Liver (tissue), 8 donors: ENCODE measurements at regions not wholly inside any gene's neighbourhood (a gene's known extent, or its start where the extent isn't known, plus 50 kb on each side); places are given as distances from the start of the nearest gene placed in this dataset.

Experiments
- DNase-seq: peaks from one replicate; pipeline ENCODE4 v3.0.0-alpha.2; 2017; ENCODE audit warnings: low spot score
- H3K27ac ChIP-seq, 2 donors: one replicate each; pipeline ENCODE4 v1.7.0; 2013; ENCODE audit warnings: inconsistent platforms in 2 of 2, low read length in 2 of 2, control low read depth in 1 of 2, low read depth in 1 of 2, mild to moderate bottlenecking in 1 of 2
- H3K27me3 ChIP-seq, 4 donors: one replicate each; pipeline versions ENCODE4 v1.6.1 to v1.7.0; 2013; ENCODE audit warnings: low read length in 3 of 4, inconsistent platforms in 1 of 4, mild to moderate bottlenecking in 1 of 4, moderate library complexity in 1 of 4; ENCODE audit not compliant: control insufficient read depth in 4 of 4, insufficient read depth in 4 of 4
- H3K36me3 ChIP-seq, 4 donors: one replicate each; pipeline versions ENCODE4 v1.6.1 to v1.7.0; 2013; ENCODE audit warnings: low read length in 3 of 4, mild to moderate bottlenecking in 3 of 4, low read depth in 1 of 4, moderate library complexity in 1 of 4; ENCODE audit not compliant: control insufficient read depth in 4 of 4, insufficient read depth in 3 of 4
- H3K4me1 ChIP-seq, 4 donors: one replicate each; pipeline versions ENCODE4 v1.6.1 to v1.7.0; 2013; ENCODE audit warnings: low read length in 3 of 4, mild to moderate bottlenecking in 3 of 4, moderate library complexity in 1 of 4; ENCODE audit not compliant: control insufficient read depth in 4 of 4, insufficient read depth in 4 of 4
- H3K4me3 ChIP-seq, 3 donors: one replicate each; pipeline versions ENCODE4 v1.6.1 to v1.7.0; 2013; ENCODE audit warnings: low read length in 3 of 3, control low read depth in 1 of 3, low read depth in 1 of 3, mild to moderate bottlenecking in 1 of 3
- H3K9ac ChIP-seq, 2 donors: one replicate each; pipeline ENCODE4 v1.7.0; 2013; ENCODE audit warnings: low read length in 2 of 2, mild to moderate bottlenecking in 2 of 2, moderate library complexity in 2 of 2, control low read depth in 1 of 2, low read depth in 1 of 2
- H3K9me3 ChIP-seq, 4 donors: one replicate each; pipeline versions ENCODE4 v1.6.1 to v1.7.0; 2013; ENCODE audit warnings: low read length in 3 of 4; ENCODE audit not compliant: control insufficient read depth in 4 of 4
- ATF3 ChIP-seq: IDR thresholded peaks from 2 replicates; pipeline ENCODE4 v1.6.1; 2016; ENCODE audit warnings: antibody characterized with exemption
- CTCF ChIP-seq: fragments of 150-350 bp; IDR thresholded peaks from 2 replicates; pipeline ENCODE4 v1.5.1; 2017; ENCODE audit warnings: improper control_type of control experiment, low read depth, low read length; ENCODE audit not compliant: missing input control
- EGR1 ChIP-seq, 2 donors: IDR thresholded peaks; 2 replicates each; pipeline ENCODE4 v1.6.1; 2016 to 2018; ENCODE audit warnings: antibody characterized with exemption in 2 of 2, low read depth in 2 of 2
- FOXA2 ChIP-seq: IDR thresholded peaks from 2 replicates; pipeline ENCODE4 v1.6.1; 2016; ENCODE audit warnings: antibody characterized with exemption
- GABPA ChIP-seq, 2 donors: IDR thresholded peaks in 1 of 2; conservative IDR thresholded peaks in 1 of 2; 2 replicates each; pipeline ENCODE4 v1.6.1; 2016; ENCODE audit warnings: antibody characterized with exemption in 2 of 2, mild to moderate bottlenecking in 1 of 2, moderate library complexity in 1 of 2
- HNF4A ChIP-seq, 2 donors: conservative IDR thresholded peaks; 2 replicates each; pipeline ENCODE4 v1.6.1; 2016; ENCODE audit warnings: antibody characterized with exemption in 2 of 2, mild to moderate bottlenecking in 2 of 2
- HNF4G ChIP-seq: IDR thresholded peaks from 2 replicates; pipeline ENCODE4 v1.6.1; 2016; ENCODE audit warnings: antibody characterized with exemption
- JUND ChIP-seq, 2 donors: IDR thresholded peaks; 2 replicates each; pipeline ENCODE4 v1.6.1; 2016; ENCODE audit warnings: antibody characterized with exemption in 2 of 2
- MAX ChIP-seq: IDR thresholded peaks from 2 replicates; pipeline ENCODE4 v1.6.1; 2016; ENCODE audit warnings: antibody characterized with exemption
- NR2F2 ChIP-seq: IDR thresholded peaks from 2 replicates; pipeline ENCODE4 v1.6.1; 2016; ENCODE audit warnings: antibody characterized with exemption
- RAD21 ChIP-seq, 2 donors: IDR thresholded peaks; 2 replicates each; pipeline ENCODE4 v1.6.1; 2016; ENCODE audit warnings: antibody characterized with exemption in 2 of 2, mild to moderate bottlenecking in 2 of 2
- RXRA ChIP-seq, 2 donors: IDR thresholded peaks; 2 replicates each; pipeline ENCODE4 v1.6.1; 2017 to 2018; ENCODE audit warnings: antibody characterized with exemption in 2 of 2, mild to moderate bottlenecking in 1 of 2
- SP1 ChIP-seq: IDR thresholded peaks from 2 replicates; pipeline ENCODE4 v1.6.1; 2018; ENCODE audit warnings: antibody characterized with exemption, mild to moderate bottlenecking
- TAF1 ChIP-seq: conservative IDR thresholded peaks from 2 replicates; pipeline ENCODE4 v1.6.1; 2016; ENCODE audit warnings: antibody characterized with exemption, mild to moderate bottlenecking
- YY1 ChIP-seq: IDR thresholded peaks from 2 replicates; pipeline ENCODE4 v1.6.1; 2016; ENCODE audit warnings: antibody characterized with exemption, mild to moderate bottlenecking
- WGBS: extraction: QIAGEN DNeasy Blood & Tissue Kit; methylation state at CpG from one replicate; pipeline ENCODE4 v1.1.7; 2013; 5-methylcytosine and 5-hydroxymethylcytosine counted together
- TF ChIP-seq, protein P1 (sequence below): IDR thresholded peaks from 2 replicates; pipeline ENCODE4 v1.6.1; 2016; ENCODE audit warnings: antibody characterized with exemption
- TF ChIP-seq, protein P2 (sequence below): IDR thresholded peaks from 2 replicates; pipeline ENCODE4 v1.6.1; 2016; ENCODE audit warnings: antibody characterized with exemption, mild to moderate bottlenecking
- donor health status: healthy.
- donor health status: healthy.
- donor health status: healthy.
- donor health status: healthy.
- donor health status: healthy.

GRCh38 chr12:92299344-92299743, 153.7 kb upstream of the BTG1 start:
- Histone ChIP-seq H3K9me3 (no peaks in the 10 kb centered on the region), H3K27ac (no peak overlapping the region), H3K36me3 (no peaks in the 10 kb centered on the region), H3K4me3 (no peak overlapping the region), H3K27me3 (no peaks in the 10 kb centered on the region), H3K4me1 (no peaks in the 10 kb centered on the region), H3K9ac (no peak overlapping the region)
- no peak for DNase-seq
- TF ChIP-seq, protein P1, sequence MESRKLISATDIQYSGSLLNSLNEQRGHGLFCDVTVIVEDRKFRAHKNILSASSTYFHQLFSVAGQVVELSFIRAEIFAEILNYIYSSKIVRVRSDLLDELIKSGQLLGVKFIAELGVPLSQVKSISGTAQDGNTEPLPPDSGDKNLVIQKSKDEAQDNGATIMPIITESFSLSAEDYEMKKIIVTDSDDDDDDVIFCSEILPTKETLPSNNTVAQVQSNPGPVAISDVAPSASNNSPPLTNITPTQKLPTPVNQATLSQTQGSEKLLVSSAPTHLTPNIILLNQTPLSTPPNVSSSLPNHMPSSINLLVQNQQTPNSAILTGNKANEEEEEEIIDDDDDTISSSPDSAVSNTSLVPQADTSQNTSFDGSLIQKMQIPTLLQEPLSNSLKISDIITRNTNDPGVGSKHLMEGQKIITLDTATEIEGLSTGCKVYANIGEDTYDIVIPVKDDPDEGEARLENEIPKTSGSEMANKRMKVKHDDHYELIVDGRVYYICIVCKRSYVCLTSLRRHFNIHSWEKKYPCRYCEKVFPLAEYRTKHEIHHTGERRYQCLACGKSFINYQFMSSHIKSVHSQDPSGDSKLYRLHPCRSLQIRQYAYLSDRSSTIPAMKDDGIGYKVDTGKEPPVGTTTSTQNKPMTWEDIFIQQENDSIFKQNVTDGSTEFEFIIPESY = no peak
- TF ChIP-seq CTCF (no peak), NR2F2 (no peak), FOXA2 (no peak), JUND (IDR thresholded peaks at IDR 0.05) (no peak), EGR1 (IDR thresholded peaks at IDR 0.05; ENCODE audit: low read depth in 2 of 2) (no peak), GABPA (IDR thresholded peaks at IDR 0.05 in 1 of 2, conservative IDR thresholded peaks at IDR 0.05 in 1 of 2) (no peak), HNF4A (conservative IDR thresholded peaks at IDR 0.05) (no peak), TAF1 (no peak), RXRA (IDR thresholded peaks at IDR 0.05) (no peak), MAX (no peak), RAD21 (IDR thresholded peaks at IDR 0.05) (no peak), ATF3 (no peak), SP1 (no peak), HNF4G (no peak), YY1 (no peak)
- TF ChIP-seq, protein P2, sequence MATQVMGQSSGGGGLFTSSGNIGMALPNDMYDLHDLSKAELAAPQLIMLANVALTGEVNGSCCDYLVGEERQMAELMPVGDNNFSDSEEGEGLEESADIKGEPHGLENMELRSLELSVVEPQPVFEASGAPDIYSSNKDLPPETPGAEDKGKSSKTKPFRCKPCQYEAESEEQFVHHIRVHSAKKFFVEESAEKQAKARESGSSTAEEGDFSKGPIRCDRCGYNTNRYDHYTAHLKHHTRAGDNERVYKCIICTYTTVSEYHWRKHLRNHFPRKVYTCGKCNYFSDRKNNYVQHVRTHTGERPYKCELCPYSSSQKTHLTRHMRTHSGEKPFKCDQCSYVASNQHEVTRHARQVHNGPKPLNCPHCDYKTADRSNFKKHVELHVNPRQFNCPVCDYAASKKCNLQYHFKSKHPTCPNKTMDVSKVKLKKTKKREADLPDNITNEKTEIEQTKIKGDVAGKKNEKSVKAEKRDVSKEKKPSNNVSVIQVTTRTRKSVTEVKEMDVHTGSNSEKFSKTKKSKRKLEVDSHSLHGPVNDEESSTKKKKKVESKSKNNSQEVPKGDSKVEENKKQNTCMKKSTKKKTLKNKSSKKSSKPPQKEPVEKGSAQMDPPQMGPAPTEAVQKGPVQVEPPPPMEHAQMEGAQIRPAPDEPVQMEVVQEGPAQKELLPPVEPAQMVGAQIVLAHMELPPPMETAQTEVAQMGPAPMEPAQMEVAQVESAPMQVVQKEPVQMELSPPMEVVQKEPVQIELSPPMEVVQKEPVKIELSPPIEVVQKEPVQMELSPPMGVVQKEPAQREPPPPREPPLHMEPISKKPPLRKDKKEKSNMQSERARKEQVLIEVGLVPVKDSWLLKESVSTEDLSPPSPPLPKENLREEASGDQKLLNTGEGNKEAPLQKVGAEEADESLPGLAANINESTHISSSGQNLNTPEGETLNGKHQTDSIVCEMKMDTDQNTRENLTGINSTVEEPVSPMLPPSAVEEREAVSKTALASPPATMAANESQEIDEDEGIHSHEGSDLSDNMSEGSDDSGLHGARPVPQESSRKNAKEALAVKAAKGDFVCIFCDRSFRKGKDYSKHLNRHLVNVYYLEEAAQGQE = no peak
- 92% methylated on average over 2 of the region's 2 CpGs for WGBS
